Endothelial cell of hepatic sinusoid (primary cell): ENCODE measurements at regions not wholly inside any gene's neighbourhood (a gene's known extent, or its start where the extent isn't known, plus 50 kb on each side); places are given as distances from the start of the nearest gene placed in this dataset.

ENCODE experiments used
- in situ Hi-C: cut with HindIII; loops from 2 replicates; pipeline ENCODE4 v1.10.0; 2017; ENCODE audit warnings: low sequenced_read_pairs

DNA sequence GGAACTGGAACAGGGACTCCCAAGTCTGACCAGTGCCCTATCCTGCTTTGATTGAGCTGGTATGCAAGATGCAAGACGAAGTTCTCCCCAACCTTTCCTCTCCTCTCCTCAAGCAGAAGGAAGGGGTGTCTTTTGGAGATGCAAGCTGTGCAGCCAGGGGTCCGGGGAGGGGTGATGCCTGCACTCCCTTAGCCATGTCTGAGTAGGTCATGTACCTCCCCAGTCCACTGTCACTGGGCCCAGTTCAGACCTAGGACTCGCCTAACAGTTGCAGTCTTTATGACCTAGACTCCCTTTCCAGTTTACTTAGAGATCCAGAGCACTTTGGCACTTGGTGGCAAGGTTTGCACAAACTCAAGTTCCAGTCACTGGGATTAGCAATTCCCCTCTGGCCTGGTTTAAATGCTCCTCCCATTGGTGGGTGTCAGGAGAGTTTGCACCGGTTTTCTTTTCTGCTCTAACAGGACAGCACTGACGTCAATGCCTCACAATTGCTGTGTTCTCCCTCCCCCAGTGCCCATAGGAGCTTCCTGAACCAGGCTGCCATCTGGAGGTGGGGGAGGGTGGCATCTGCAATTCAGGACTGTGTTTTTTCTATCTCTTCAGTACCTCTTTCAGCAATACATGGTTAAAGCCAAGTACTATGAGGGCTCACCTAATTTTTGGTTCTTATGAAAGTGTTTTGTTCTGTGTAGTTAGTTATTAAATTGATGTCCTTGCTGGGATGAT, 782.2 kb downstream of the ARAP2 start:
- in situ Hi-C loops = no loop called here

DNA sequence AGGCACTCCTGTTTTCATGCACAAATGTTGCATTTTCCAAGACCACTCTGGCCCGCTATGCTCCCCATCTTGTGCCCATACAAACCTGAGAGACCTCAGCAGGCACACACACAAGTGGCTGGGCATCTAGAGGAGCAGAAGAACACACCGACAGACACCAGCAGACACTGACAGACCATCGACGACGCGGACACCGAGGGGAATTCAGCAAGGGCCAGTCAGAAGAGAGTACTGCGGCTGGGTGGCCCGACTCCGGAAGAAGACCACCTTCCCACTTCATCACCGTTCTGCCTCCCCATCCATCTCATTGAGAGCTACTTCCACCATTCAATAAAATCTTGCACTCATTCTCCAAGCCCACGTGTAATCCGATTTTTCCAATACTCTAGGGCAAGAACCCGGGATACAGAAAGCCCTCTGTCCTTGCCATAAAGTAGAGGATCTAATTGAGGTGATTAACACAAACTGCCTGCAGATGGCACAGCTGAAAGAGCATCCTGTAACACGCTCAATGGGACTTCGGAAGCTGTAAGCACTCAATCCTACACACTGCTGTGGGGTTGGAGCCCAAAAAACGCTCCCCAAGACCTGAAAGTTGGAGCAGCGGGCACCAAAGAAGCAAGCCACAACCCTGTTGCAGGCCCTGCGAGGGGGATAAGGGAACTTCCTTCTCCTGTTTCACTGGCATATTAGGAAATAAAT, 780.9 kb downstream of the ARAP2 start:
- in situ Hi-C loops = no loop called here

DNA sequence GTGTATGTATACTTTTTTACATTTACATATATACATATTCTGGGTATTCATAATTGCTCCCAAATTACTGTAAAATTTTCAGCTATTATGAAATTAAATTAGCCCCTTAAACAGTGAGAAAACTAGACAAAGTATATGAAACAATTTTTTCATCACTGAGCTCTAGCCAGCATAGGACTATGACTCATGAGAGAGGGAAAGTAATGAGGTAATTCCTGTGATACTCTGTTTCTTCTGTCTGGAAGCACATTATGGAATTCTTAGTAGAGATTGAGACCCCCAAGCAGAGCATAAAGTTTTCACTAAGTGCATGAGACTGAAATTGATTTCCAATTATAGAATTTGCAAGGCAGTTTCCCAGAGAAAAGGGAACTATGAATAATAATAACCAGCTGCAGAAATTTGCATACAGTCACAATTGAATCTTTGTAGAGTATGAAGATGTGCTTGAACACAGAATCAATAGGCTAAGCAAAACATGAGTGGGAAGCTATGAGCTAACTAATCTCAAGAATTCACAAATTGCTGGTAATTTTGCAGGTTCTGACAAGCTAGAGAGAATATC, 779.3 kb downstream of the ARAP2 start:
- in situ Hi-C loops = no loop called here

DNA sequence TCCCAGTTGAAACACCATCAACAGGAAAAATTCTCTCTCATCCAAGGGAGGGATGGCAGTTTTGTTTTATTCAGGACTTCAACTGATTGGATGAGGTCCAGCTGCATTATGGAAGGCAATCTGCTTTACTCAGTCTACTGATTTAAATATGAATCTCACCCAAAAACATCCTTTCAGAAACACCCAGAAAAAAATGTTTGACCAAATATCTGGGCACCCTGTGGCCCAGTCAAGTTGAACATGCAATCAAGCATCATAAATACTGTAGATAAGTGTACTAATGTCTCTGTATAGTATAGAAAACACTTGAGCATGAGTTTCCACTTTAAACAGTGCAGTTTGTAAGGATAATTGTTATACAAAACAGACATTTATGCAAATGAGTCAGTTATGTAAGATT, 753.2 kb downstream of the ARAP2 start:
- in situ Hi-C loops = no loop called here

DNA sequence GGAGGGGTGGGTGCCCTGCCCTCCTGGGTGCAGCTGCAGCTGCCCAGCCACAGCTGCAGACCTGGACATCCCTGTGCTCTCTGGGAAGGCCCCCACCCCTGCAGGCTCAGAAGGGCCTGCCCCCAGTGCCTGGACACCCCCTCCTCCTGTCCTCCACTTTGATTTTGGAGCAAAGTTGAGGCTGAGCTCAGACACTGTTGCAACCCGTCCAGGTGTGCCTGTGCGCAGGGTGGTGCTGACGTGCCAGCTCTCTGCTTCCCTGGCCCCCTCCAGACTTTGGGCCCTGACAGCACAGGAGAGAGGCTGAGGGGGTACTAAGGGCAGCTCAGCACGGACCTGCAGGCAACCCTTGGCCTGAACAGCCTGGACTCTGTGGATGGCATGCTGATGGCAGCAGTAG, 750.3 kb downstream of the ARAP2 start:
- in situ Hi-C loops = no loop called here

DNA sequence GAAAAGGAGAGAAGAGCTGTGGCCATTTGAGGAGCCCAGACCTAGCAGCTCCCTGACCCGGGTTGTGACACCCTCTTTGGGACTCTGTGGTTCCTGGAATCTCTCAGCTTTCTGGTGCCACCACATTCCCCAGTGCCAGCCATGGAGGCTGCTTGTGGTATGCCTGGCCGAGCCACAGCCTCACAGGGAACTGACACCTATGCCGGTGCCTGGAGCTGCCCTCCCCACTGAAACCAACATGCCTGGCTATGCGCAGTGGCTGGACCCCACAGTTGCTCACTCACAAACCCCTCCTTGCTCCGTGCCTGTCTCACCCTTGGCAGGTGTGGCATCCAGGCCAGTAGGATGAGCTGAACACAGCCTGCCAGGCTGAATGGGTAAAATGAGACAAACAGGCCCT, 749.4 kb downstream of the ARAP2 start:
- in situ Hi-C loops = no loop called here

DNA sequence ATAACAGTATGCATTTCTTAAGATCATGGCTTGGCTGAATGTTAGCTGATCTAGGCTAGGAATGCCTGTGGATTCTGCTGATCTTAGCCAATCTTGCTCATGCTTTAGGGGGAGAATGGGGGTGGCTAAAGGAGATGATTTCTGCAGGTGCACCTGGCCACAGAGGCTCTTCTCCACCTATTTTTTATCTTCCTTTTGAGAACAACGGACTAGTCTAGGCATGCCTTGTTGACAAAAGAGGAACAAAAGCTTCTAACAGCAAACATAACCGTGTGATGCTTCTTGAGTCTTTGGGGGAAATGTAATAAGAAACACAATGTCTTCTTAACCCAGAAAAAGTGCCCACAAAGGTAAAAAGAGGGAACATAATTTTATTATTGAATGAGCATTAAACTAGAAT, 743.5 kb downstream of the ARAP2 start:
- in situ Hi-C loops = no loop called here

DNA sequence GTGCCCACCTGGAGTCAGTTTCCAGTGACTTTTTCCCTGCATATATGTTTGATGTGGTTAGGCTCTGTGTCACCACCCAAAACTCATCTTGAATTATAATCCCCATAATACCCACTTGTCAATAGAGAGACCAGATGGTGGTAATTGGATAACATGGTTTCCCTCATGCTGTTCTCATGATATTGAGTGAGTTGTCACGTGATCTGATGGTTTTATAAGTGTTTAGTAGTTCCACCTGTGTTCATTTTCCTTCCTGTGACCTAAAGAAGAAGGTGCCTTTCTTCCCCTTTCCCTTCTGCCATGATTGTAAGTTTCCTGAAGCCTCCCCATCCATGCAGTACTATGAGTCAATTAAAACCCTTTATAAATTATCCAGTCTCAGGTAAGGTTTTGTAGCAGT, 740.9 kb downstream of the ARAP2 start:
- in situ Hi-C loops = no loop called here

DNA sequence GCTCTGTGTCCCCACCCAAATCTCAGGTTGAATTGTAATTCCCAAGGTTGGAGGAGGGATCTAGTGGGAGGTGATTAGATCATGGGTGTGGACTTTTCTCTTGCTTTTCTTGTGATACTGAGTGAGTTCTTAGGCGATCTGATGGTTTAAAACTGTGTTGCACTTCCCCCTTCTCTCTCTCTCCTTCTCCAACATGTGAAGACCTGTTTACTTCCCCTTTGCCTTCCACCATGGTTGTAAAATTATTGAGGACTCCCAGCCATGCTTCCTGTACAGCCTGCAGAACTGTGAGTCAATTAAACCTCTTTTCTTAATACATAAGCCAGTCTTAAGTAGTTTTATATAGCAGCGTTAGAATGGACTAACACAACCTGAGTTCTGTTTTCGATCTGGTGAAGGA, 738.2 kb downstream of the ARAP2 start:
- in situ Hi-C loops = no loop called here

DNA sequence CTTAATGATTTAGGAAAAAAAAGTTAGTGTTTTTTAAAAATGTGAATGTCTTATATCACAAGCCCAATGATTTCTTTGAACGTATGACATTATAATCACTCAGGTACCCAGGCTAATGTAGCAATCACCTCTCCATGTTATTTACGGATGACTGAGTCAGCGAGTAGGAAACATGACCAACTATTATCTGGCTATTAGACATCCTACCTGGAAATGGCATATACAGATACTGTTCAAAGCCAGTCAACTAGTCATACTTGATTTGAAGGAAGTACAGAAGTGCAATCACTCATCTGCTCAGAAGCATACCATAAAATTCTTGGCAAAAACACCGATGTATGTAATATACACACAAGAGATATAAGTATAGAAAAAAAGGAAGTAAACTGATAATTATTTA, 732.5 kb downstream of the ARAP2 start:
- in situ Hi-C loops = no loop called here

DNA sequence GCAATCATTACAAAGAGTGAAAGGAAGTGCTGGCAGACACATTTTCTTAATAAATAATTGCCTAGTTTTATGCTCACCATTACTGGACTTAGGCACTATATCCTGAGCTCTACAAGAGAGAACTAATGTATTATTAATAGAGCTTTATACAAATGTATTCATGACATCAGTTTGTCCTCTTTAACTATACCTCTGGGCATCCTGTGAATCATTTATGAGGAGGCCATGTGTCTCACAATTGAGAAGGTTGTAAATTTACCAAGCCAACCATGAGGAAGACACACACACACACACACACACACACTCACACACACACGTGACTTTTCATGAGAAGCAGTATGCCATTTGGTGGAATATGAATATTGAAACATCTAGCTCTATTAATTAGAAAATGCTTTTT, 728.2 kb downstream of the ARAP2 start:
- in situ Hi-C loops = no loop called here

DNA sequence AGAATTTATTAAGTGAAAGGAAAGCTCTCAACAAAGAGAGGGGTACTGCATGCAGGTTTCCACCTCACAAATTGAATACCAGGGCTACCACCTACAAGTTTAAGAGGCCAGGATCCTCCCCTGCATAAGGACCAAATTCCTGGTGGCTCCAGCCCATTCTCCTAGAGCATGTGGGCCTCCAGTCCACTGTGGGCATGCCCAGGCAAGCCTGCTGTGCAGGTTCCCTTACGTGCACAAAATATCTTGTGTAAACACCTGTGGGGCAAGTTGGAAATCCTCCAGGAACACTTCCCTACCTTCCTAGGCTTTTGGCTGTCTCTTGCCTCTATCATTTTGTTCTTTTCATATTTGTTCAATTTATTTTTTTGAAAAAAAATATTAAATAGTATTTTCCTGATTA, 724.3 kb downstream of the ARAP2 start:
- in situ Hi-C loops = no loop called here

DNA sequence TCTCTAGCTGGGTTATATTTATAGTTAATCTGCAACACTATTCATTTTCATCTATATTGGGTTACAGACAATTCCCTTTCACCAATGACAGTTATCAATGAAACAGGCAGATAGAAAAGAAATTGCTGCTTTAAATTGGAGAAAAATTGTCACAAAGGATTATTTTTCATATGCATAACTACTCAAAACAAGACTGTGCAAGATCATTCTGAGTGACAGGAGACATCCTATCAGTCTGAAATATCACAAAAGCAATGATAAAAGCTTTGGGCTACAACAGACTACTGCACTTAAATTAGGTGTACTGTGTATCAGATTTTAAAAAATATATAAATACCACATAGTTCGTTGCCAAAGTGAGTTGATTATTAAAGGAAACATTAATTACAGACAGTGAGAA, 722.6 kb downstream of the ARAP2 start:
- in situ Hi-C loops = no loop called here

DNA sequence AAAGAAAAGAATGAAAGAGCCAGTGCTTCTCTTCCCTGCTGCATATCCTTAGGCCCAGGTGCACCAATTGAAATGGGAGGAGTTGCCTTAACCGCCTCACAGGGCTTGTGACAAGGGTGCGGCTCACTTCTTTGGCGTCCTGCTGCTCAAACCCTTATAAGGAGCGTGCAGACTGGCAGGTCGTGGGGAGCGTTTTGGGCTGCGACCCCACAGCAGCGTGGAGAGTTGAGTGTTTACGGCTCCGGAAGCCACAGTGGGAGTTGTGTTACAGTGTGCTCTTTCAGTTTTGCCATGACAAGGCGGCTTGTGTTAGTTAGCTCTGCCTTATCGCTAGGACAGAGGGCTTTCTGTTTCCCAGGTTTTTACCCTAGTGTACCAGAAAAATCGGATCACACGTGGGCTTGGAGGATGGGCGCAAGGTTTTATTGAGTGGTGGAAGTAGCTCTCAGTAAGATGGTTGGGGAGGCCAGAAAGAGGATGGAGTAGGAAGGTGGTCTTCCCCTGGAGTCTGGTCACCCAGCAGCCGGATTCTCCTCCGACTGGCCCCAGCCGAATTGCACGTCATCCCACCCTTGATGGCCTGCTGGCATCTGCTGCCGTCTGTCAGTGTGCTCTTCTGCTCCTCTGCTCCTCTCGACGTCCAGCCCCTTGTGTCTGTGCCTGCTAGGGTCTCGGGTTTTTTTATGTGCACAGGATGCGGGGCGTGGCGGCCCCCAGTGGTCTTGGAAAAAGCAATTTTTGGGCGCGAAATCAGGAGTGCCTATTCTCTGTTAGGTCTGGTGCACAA, 718.9 kb downstream of the ARAP2 start:
- in situ Hi-C loops = no loop called here

DNA sequence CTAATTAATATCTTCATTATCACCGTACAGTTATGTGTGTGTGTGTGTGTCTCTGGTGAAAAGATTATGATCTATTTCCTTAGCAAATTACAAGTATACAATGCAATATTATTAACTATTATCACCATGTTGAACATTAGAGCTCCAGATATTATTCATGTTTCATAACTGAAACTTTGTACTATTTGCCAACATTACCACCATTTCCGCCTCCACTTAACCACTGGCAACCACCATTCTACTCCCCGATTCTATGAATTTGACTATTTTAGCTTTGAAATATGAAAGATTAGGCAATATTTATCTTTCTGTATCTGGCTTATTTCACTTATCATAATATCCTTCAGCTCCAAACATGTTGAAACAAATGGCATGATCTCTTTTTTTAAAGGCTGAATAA, 717.9 kb downstream of the ARAP2 start:
- in situ Hi-C loops = no loop called here

DNA sequence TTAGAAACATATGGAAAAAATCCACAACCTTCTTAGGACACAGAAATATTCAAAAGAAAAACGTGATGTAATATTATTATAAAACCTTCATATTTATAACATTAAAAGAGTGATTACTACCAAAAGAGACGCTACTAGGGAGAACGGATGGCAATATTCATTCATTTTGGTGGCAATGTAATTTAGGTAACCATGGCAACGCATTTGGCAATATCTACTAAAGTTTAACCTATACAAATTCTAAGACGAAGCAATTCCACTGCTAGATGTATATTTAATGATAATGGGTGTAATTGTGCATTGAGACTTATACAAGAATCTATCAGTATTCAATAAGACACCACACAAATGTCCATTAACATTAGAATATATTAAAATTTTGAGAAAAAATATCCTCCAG, 709.4 kb downstream of the ARAP2 start:
- in situ Hi-C loops = no loop called here

DNA sequence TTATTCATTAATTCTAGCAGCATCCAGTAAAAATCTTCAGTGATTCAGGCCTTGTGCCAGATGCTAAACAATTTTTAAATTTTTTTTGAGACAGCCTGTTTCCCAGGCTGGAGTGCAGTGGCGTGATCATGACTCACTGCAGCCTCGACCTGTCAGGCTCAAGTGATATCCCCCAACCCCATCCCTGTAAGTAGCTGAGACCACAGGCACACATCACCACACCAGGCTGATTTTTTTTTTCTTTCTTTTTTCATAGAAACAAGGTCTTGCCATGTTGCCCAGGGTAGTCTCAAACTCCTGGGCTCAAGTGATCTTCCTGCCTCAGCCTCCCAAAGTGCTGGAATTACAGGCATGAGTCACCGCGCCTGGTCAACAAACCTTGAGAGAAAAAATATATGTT, 705.5 kb downstream of the ARAP2 start:
- in situ Hi-C loops = no loop called here

DNA sequence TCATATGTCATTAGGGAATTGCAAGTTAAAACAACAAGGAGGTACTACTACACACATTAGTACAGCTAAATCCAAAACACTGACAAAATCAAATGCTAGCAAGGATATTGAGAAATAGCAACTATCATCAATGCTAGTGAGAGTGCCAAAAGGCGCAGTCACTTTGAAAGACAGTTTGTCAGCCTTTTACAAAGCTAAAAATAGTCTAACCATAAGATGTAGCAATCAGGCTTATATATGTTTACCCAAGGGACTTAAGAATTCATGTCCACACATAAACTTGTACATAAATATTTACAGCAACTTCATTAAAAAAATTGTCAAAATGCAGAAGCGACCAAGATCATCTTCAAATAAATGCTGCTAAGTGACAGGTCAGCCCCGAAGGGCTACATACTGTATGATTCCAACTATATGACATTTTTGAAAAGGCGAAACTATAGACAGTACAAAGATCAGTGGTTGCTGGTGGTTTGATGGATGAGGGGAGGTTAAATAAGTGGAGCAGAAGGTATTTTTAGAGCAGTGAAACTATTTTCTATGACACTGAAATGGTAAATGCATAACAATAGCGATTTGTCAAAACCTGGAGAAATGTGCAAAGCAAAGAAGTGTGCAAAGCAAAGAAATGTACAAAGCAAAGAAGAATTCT, 704.8 kb downstream of the ARAP2 start:
- in situ Hi-C loops = no loop called here

DNA sequence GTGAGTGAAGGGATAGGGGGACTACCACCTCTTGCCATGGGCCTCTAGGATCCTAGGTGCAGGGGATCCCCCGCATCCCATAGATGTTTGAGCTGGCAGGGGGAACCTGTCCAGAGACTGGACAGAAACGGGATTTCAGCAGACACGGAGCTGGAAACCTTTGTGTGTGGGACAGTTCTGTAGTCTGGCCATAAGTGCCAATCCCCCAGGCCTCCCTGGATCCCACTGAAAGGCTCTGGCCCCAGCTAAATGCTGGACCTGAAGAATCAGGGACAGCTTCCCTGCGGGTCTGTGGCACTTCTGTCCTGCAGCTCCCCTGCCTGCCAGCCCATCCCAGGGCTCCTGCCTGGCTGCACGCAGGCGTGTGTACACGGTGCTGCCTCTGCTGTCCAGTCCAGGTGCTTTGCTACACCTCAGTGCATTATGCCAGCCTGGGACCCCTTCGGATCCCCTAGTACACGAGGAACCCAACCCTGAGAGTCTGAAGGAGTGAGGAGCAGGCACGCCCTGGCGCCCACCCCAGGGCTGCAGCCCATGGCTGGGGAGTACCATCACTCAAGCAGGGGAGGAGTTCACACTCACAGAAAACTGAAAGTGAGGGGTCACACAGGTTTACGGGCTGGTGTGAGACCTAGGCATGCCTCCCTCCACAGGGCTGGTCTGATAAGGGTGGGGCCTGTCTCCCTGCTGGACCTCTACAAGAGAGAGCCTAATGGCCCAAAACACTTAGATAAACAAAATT, 703.0 kb downstream of the ARAP2 start:
- in situ Hi-C loops = no loop called here

DNA sequence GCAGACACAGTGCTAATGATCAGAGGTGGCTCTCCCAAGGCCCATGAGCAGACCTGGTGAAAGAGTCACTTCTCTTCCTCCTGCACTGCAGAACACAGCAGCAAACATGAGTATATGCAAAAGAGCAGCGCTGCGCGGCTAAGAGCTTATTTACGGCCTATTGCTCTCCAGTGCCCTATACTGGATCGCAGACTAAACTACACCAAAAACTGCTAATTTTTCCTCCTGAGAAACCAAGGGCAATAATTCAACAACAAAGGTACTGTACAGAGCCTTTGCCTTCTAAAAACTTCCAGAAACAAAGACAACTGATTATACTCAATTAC, 702.5 kb downstream of the ARAP2 start:
- in situ Hi-C loops = no loop called here

DNA sequence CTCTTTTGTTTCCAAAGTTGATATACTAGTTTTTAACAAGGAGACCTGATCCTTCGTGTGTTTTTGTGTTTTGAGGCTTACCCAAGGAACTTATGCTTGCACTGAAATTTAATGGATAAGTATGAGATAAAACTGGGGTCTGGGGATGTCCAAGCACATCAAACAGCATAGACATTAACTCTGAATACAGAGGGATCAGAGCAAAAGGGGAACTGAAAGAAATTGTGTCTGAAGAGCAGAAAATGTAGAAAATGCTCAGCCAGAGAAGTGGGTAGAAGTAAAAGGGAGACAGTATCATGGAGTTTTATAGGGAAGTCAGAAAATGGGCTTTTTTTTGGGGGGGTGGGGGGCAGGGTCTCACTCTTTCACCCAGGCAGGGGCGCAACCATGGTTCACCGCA, 695.4 kb downstream of the ARAP2 start:
- in situ Hi-C loops = no loop called here
